Adrenal gland (tissue), 9 donors: ENCODE measurements at regions not wholly inside any gene's neighbourhood (a gene's known extent, or its start where the extent isn't known, plus 50 kb on each side); places are given as distances from the start of the nearest gene placed in this dataset.
"Not testable (repeated sequence)": the region's sequence is repeated elsewhere in the genome, so short reads cannot be mapped to it uniquely, and the experiment has no call there.

ENCODE experiments used
- DNase-seq, 7 donors: peaks; one replicate each; pipeline ENCODE4 v3.0.0-alpha.2; 2019 to 2020
- H3K27ac ChIP-seq, 5 donors: fragments of 200-600 bp; sonication (generic) in 4 of 5; 1 replicate in 3 of 5; 2 replicates in 2 of 5; pipeline versions ENCODE4 v1.5.1 to v1.8.0; 2016 to 2020; ENCODE audit warnings: mild to moderate bottlenecking in 1 of 5
- H3K27me3 ChIP-seq: fragments of 200-600 bp; 2 replicates; pipeline ENCODE4 v1.8.0; 2021
- H3K36me3 ChIP-seq, 2 donors: fragments of 200-600 bp; replicated peaks in 1 of 2; 1 replicate in 1 of 2; 2 replicates in 1 of 2; pipeline versions ENCODE4 v1.5.1 to v1.8.0; 2018 to 2022
- H3K4me1 ChIP-seq, 2 donors: fragments of 200-600 bp; replicated peaks in 1 of 2; 1 replicate in 1 of 2; 2 replicates in 1 of 2; pipeline versions ENCODE4 v1.5.1 to v1.8.0; 2018 to 2021
- H3K4me3 ChIP-seq, 4 donors: fragments of 200-600 bp; sonication (generic) in 3 of 4; one replicate each; pipeline ENCODE4 v1.5.1; 2016 to 2018
- H3K9me3 ChIP-seq, 3 donors: fragments of 200-600 bp; sonication (generic) in 1 of 3; replicated peaks in 1 of 3; 1 replicate in 2 of 3; 2 replicates in 1 of 3; pipeline versions ENCODE4 v1.5.1 to v1.8.0; 2016 to 2021
- CTCF ChIP-seq, 6 experiments: fragments of 450-650 bp in 4 of 6; fragments of 200-600 bp in 2 of 6; sonication (generic) in 1 of 6; IDR thresholded peaks; 1 replicate in 5 of 6; 2 replicates in 1 of 6; pipeline versions ENCODE4 v1.5.1 to v1.8.0; 2016 to 2021; ENCODE audit warnings: antibody characterized with exemption in 6 of 6, mild to moderate bottlenecking in 2 of 6, moderate library complexity in 1 of 6
- POLR2A ChIP-seq, 2 donors: fragments of 450-650 bp; IDR thresholded peaks; one replicate each; pipeline ENCODE4 v1.6.1; 2017; ENCODE audit warnings: antibody characterized with exemption in 2 of 2, mild to moderate bottlenecking in 2 of 2, moderate library complexity in 1 of 2
- WGBS, 4 donors: extraction: QIAGEN DNeasy Blood & Tissue Kit in 2 of 4; methylation state at CpG; one replicate each; pipeline versions ENCODE4 v1.1.5 to v1.1.7; 2013 to 2017; 5-methylcytosine and 5-hydroxymethylcytosine counted together
- intact Hi-C, 2 donors: fragments of 100-400 bp; cut with DNase I; formaldehyde crosslinking; loops; one replicate each; pipeline versions ENCODE4 v1.14.1 to v1.15.0; 2022 to 2023
- donor health status: healthy with polysubstance abuse.
- donor health status: Bipolar disorder and iron deficiency.
- donor health status: DM: yes; HTN: yes; CAD: no.
- donor health status: DM: no; HTN: no; CAD: no.
- donor health status: DM: no; HTN: no; CAD: no.

- H3K4me3 ChIP-seq, H3K36me3 ChIP-seq, H3K4me1 ChIP-seq, H3K9me3 ChIP-seq, H3K27me3 ChIP-seq, intact Hi-C loops, DNase-seq, H3K27ac ChIP-seq: not testable (repeated sequence)
- WGBS, 4 donors: 100% methylated on average over 1 of the region's 2 CpGs; no CpG with 5 or more reads in 3 of the 4 donors
Observed at GRCh38 chr1:761791-762190, 75.3 kb upstream of the OR4F16 start.

GRCh38 chr1:771449-771848, 85.0 kb upstream of the OR4F16 start:
- H3K4me1 ChIP-seq, H3K9me3 ChIP-seq, H3K27me3 ChIP-seq, DNase-seq, H3K27ac ChIP-seq, H3K4me3 ChIP-seq, intact Hi-C loops, H3K36me3 ChIP-seq: not testable (repeated sequence)
- WGBS, 4 donors: 86 to 100% (median 97%) methylated on average over 1 to 5 of the region's 8 CpGs; no CpG with 5 or more reads in 1 of the 4 donors

GRCh38 chr1:777480-778180, 91.2 kb upstream of the OR4F16 start:
- peak in 5 of 7 donors; percentile 9 to 65 (median 21) for DNase-seq
- Histone ChIP-seq H3K27ac (peak overlapping the region in 2 of 5 donors; percentile 75 to 88), H3K4me3 (peak overlapping the region in 1 of 4 donors; percentile 43)
- H3K27me3 ChIP-seq, H3K36me3 ChIP-seq, H3K4me1 ChIP-seq, intact Hi-C loops, H3K9me3 ChIP-seq: not testable (repeated sequence)
- WGBS, 4 donors: 82 to 86% (median 83%) methylated on average over 19 to 21 of the region's 23 CpGs

GRCh38 chr1:778451-779278, 92.2 kb upstream of the OR4F16 start:
- 0 to 2% (median 0%) methylated on average over 17 to 60 of the region's 65 CpGs for WGBS, 4 donors
- H3K27me3 ChIP-seq, intact Hi-C loops, H3K36me3 ChIP-seq, H3K4me1 ChIP-seq, H3K9me3 ChIP-seq: not testable (repeated sequence)
- Histone ChIP-seq H3K4me3 (peak overlapping the region; percentile 30 to 54 (median 38)), H3K27ac (peak overlapping the region in 4 of 5 donors; percentile 74 to 90 (median 82))
- TF ChIP-seq POLR2A (IDR thresholded peaks at IDR 0.05) (peak; percentile 90 to 91), CTCF (IDR thresholded peaks at IDR 0.05) (peak in 5 of 6 experiments; percentile 47 to 84 (median 63))
- DNase-seq: peak; percentile 99 to 100 (median 100)

GRCh38 chr1:779621-780020, 93.2 kb upstream of the OR4F16 start:
- H3K36me3 ChIP-seq, H3K27me3 ChIP-seq, H3K27ac ChIP-seq, H3K9me3 ChIP-seq, intact Hi-C loops, H3K4me1 ChIP-seq: not testable (repeated sequence)
- 66 to 86% (median 78%) methylated on average over 13 of the region's 13 CpGs for WGBS, 4 donors
- peak overlapping the region in 1 of 4 donors; percentile 43 for H3K4me3 ChIP-seq
- DNase-seq: peak in 5 of 7 donors; percentile 14 to 28 (median 16)

GRCh38 chr1:788835-789234, 102.4 kb upstream of the OR4F16 start:
- DNase-seq: no peak
- 91 to 98% (median 96%) methylated on average over 13 of the region's 13 CpGs for WGBS, 4 donors
- no peak for TF ChIP-seq POLR2A (IDR thresholded peaks at IDR 0.05)
- no peak for TF ChIP-seq CTCF (IDR thresholded peaks at IDR 0.05)

GRCh38 chr1:789606-790005, 103.2 kb upstream of the OR4F16 start:
- H3K4me1 ChIP-seq, H3K27me3 ChIP-seq, intact Hi-C loops, H3K9me3 ChIP-seq, H3K4me3 ChIP-seq, DNase-seq, H3K36me3 ChIP-seq, H3K27ac ChIP-seq: not testable (repeated sequence)
- 92 to 97% (median 96%) methylated on average over 17 of the region's 17 CpGs for WGBS, 4 donors

More at GRCh38 chr1:788835-789234, 102.4 kb upstream of the OR4F16 start:
- intact Hi-C loops: no loop called here
- no peak overlapping the region for H3K27ac ChIP-seq
- no peaks in the 10 kb centered on the region for H3K4me1 ChIP-seq
- no peaks in the 10 kb centered on the region for H3K27me3 ChIP-seq
- H3K36me3 ChIP-seq: no peaks in the 10 kb centered on the region
- H3K9me3 ChIP-seq: no peaks in the 10 kb centered on the region
- no peak overlapping the region for H3K4me3 ChIP-seq

GRCh38 chr1:790388-790930, 104.0 kb upstream of the OR4F16 start:
- H3K27ac ChIP-seq, H3K4me1 ChIP-seq, H3K27me3 ChIP-seq, H3K9me3 ChIP-seq, H3K4me3 ChIP-seq, DNase-seq, intact Hi-C loops, H3K36me3 ChIP-seq: not testable (repeated sequence)
- 86 to 98% (median 91%) methylated on average over 9 to 10 of the region's 10 CpGs for WGBS, 4 donors
